NCI-H774 (cell line): ENCODE measurements at regions not wholly inside any gene's neighbourhood (a gene's known extent, or its start where the extent isn't known, plus 50 kb on each side); places are given as distances from the start of the nearest gene placed in this dataset.
"Not testable (repeated sequence)": the region's sequence is repeated elsewhere in the genome, so short reads cannot be mapped to it uniquely, and the experiment has no call there.

Experiments used
- DNase-seq: peaks from one replicate; lab custom pipeline; 2025; lab: John Stamatoyannopoulos, UW

DNA sequence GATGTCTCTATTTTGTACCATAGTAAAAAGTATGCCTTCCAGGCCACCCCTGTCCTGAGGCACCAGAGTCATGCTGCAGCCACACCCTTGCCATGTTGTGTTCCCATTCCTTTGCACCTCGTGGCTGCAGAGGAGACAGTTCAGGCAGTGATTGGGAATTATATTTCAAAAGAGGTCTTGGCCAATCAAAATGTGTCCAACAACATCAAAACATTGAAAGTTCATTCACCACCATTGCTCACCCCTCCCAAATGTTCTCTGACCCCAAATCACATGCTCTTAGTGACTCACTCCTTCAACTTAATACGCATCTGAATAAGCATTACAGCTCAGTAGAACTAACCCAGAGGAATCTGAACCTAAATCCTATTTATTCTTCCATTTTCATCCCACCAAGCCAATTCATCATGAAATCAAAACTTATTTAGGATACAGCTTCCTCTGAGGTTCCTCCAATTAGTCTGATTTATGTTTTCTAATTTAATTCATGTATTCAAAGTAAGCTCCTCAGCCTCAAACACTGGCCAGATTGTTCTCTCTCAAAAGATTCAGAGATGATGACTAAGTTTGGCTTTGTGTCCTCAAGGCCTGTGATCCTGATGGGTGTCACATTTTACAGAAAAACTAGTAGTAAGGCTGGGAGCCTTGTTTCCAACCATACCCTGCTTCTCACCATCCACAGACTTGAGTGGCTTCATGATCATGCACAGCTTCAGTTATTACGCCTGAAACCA is 323.2 kb upstream of the INTU start:
- no peak for DNase-seq

- no peak for DNase-seq
Observed at GRCh38 chr4:127311371-127311770, 321.4 kb upstream of the INTU start.

DNA sequence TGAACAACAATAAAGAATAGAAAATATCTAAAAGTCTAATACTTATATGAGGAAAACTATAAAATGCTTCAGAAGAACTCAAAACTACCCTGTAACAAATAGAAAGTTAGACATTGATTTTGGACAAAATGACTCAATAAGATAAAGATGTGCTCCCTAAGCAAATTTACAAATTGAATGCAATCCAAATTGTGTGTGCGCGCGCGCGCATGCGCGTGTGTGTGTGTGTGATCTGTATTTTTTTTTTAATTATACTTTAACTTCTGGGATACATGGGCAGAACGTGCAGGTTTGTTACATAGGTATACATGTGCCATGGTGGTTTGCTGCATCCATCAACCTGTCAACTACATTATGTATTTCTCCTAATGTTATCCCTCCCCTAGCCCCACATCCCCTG is 320.8 kb upstream of the INTU start:
- no peak for DNase-seq

DNA sequence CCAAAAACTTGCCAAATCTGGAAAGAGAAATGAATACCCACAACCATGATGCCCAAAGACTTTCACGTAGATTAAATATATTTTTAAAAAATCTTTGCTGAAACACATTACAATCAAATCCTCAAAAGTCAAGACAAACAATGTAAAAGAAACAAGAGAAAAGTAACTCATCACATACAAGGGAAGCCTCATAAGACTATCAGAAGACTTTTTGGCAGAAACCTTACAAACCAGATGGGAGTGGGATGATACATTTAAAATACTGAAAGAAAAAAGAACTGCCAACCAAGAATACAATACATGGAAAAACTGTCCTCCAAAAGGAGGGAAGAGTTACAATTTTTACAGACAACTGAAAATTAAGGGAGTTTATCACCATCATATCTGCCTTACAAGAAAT is 319.0 kb upstream of the INTU start:
- DNase-seq = no peak

- DNase-seq = no peak
Observed at GRCh38 chr4:127327491-127327890, 305.3 kb upstream of the INTU start.

- DNase-seq = no peak
Observed at GRCh38 chr4:127335073-127335620, 297.6 kb upstream of the INTU start.

GRCh38 chr4:127335732-127336131 is 297.0 kb upstream of the INTU start:
- no peak for DNase-seq

- DNase-seq = not testable (repeated sequence)
Observed at GRCh38 chr4:127343123-127343522, 289.6 kb upstream of the INTU start.

DNA sequence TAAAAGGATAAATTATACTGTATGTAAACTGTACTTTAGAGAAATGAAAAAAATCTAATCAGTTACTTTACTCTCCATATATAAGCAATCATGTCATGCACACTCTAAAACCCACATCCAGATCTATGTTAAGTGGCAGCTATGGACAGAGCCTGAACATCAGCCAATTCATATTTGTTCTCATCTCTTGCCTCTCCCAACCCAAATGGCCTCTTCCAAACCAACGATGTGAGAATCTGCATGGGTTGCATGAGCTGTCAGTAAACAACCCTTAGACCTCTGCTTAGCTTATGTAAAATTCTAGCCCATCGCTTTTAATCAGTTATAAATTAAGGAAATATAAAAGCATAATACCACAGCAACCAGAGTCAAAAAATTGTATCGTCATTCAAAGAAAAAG is 288.7 kb upstream of the INTU start:
- no peak for DNase-seq

DNA sequence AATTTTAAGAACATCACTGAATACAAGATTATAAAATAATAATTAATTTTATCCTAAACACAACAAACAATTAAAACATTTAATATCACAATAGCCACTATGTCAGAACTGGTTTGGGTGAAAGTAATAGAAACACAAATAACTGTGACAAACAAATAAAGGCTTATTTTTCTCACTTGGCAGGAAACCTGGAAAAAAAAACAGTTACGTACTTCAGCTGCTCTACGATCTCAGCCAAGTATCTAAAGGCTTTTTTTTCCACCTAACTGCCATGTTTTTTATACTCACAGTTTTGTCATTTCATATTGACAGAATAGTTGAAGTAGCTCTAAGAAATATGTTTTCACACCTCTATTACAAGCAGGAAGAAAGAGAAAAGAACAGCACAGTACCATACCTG is 284.8 kb upstream of the INTU start:
- DNase-seq = no peak

DNA sequence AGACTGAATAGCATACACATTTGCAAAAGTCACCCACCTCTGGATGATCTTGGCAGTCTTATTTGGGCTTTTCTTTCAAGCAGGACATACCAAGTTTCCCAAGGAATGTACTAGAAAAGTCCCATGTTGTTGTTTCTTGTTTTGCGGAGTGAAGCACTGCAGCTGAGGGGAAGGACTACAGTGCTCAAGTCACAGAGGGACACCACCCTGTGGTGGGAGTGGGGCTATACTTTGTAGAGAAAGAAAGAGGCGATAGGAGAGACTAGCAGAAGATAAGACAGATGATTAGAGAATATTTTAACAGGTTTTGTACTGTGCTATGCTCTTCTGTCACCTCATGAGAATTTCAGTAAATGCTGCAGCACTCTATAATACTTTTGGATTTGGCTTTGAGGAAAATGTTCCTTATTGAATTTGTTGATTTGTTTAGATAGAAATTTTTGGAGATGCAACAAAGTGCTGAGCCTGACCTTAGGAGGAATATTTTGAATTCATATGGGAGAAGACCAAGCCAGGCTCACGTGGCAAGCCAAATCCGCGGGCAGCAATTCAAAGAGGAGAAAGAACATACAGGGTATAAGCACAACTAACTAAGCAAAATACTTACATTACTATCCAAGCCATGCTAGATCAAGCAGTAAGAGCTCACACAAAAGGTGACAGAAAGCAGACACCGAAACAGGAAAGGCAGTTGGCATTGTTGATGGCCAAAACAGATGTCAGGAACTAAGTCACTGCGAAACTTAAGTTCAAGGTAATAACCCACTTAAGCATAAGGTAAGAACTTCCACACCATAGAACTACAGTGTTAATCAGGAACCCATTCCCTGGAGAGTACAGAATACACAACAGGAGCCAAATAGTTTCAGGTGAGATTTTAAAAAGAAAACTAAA is 280.3 kb upstream of the INTU start:
- no peak for DNase-seq

DNA sequence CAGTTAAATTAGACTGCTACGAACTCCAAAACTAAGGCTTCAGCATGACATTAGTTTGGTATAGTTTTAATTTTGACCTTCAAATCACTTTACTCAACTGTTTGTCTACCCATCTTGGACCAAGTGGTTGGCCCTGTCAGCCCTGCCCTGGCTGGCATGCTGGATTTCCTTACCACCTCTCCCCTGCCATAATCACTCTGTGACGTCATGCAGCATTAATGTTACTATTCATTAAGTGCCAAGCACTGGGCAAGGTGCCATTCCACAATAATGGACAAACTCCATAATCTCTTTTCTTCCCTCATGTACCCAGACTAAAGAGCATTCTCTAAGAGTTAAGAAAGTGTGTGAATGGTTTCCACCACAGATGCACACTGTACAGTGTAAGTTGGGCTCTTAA is 277.0 kb upstream of the INTU start:
- DNase-seq = no peak

DNA sequence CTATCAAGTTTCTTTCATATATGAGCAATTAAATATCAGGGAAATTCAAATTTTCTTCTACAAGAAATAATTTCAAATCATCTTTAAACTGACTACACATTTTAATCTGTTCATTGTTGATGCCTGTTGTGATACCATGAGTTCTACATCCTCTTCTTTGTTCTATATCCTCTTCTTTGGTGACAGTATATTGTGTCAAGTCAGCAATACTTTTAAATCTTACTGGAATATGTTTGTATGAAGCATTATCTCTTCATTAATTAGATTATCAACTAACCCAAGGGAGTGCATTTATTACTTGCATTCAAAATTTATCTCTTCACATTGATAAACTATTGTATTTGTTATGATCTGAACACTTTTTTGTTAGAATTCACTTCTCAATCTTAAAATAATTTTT is 275.0 kb upstream of the INTU start:
- no peak for DNase-seq

DNA sequence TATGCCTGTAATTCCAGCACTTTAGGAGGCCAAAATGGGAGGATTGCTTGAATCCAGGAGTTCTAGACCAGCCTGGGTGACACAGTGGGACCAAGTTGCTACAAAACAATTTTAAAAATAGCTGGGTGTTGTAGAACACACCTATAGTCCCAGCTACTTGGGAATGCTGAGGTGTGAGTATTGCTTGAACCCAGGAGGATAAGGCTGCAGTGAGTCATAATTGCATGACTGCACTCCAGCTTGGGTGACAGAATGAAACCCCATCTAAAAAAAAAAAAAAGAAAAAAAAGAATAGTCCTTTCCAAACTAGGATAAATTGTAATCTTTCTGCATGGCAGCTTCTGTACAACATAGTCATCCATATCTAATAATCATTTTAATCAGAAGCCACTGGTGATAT is 270.1 kb upstream of the INTU start:
- no peak for DNase-seq

GRCh38 chr4:127364397-127364796 is 268.4 kb upstream of the INTU start:
- DNase-seq = no peak

DNA sequence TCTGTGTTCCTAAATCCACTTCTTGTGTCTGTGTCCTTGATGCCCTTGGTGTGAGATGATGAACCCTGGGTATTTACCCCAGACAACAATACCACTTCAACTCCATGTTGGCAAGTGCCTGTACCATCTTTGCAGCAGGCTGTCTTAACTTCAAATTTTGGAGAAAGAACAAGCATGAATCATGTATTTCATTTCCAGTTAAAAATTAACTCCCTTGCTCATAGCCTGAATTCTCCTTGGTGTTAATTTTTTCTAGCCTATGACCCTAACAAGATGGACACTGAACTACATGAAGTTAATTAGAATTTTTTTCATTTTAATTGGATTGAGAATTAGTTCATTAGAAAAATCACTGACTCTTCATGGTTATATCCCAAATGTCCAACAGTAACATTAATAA is 267.8 kb upstream of the INTU start:
- no peak for DNase-seq

- DNase-seq = no peak
Observed at GRCh38 chr4:127370604-127371003, 262.2 kb upstream of the INTU start.

- DNase-seq = no peak
Observed at GRCh38 chr4:127379499-127379898, 253.3 kb upstream of the INTU start.

DNA sequence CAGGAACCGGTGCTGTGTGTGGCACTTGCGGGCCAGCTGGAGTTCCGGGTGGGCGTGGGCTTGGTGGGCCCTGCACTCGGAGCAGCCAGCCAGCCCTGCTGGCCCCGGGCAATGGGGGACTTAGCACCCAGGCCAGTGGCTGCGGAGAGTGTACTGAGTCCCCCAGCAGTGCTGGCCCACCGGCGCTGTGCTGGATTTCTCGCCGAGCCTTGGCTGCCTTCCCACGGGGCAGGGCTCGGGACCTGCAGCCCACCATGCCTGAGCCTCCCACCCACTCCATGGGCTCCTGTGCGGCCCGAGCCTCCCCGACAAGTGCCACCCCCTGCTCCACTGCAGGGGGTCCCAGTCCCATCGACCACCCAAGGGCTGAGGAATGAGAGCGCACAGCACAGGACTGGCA is 252.8 kb upstream of the INTU start:
- not testable (repeated sequence) for DNase-seq

- no peak for DNase-seq
Observed at GRCh38 chr4:127383666-127384065, 249.1 kb upstream of the INTU start.

DNA sequence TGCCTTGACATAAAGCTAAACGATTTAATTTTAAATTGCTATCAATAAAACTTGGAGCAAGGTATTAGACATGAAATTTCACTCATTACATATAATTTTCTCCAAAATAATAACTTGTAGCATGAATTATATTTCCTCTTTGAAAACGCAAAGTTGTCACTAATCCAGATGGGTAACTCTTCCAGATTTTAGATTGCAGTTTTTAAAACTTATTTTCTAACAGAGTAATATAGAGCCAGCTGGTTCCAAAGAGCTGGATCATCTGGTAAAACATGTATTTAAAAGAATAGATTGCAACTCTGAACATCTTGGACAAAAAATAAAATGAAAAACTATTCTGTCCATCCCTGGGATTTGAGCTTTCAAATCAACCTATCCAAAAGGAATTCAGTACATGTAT is 238.2 kb upstream of the INTU start:
- no peak for DNase-seq

GRCh38 chr4:127400276-127400675 is 232.5 kb upstream of the INTU start:
- no peak for DNase-seq

GRCh38 chr4:127400731-127401346 is 231.9 kb upstream of the INTU start:
- DNase-seq = no peak
